Naive thymus-derived CD4-positive, alpha-beta T cell (primary cell): ENCODE measurements at regions not wholly inside any gene's neighbourhood (a gene's known extent, or its start where the extent isn't known, plus 50 kb on each side); places are given as distances from the start of the nearest gene placed in this dataset.
"Not testable (repeated sequence)": the region's sequence is repeated elsewhere in the genome, so short reads cannot be mapped to it uniquely, and the experiment has no call there.

Experiments used
- ATAC-seq: fragments of 150-1000 bp; cut with Tn5 transposase; 2 replicates; pipeline ENCODE4 v1.10.0; 2021; ENCODE audit warnings: mild to moderate bottlenecking, moderate library complexity
- CTCF ChIA-PET: fragments of 350-600 bp; sonication (Branson Sonifier 250); formaldehyde crosslinking; loops from one replicate; lab custom pipeline; 2021; ENCODE audit warnings: antibody characterized with exemption; lab: Charles Lee
- POLR2A ChIA-PET: fragments of 350-600 bp; sonication (Branson Sonifier 250); formaldehyde crosslinking; loops from one replicate; lab custom pipeline; 2021; ENCODE audit warnings: antibody characterized with exemption, inconsistent platforms; lab: Charles Lee
- DNase-seq, 9 donors: peaks; one replicate each; pipeline versions ENCODE4 v3.0.0 to v3.0.0-alpha.2; 2020 to 2022; ENCODE audit warnings: mixed read lengths in 1 of 9
- H3K27ac ChIP-seq: one replicate; pipeline ENCODE4 v1.7.0; 2013; ENCODE audit warnings: mild to moderate bottlenecking, low read depth, low read length, moderate library complexity
- H3K27me3 ChIP-seq, 2 donors: one replicate each; pipeline ENCODE4 v1.7.0; 2013; ENCODE audit warnings: low read length in 2 of 2, mild to moderate bottlenecking in 2 of 2, moderate library complexity in 2 of 2; ENCODE audit not compliant: control insufficient read depth in 2 of 2, insufficient read depth in 2 of 2
- H3K36me3 ChIP-seq, 3 experiments: 1 replicate in 2 of 3; 2 replicates in 1 of 3; pipeline ENCODE4 v1.7.0; 2013; ENCODE audit warnings: low read length in 3 of 3, mild to moderate bottlenecking in 3 of 3, moderate library complexity in 1 of 3; ENCODE audit not compliant: insufficient read depth in 3 of 3, control insufficient read depth in 2 of 3
- H3K4me1 ChIP-seq, 2 donors: one replicate each; pipeline ENCODE4 v1.7.0; 2013; ENCODE audit warnings: low read length in 2 of 2, mild to moderate bottlenecking in 2 of 2, moderate library complexity in 1 of 2; ENCODE audit not compliant: control insufficient read depth in 2 of 2, insufficient read depth in 2 of 2
- H3K4me3 ChIP-seq: 2 replicates; pipeline ENCODE4 v1.7.0; 2013; ENCODE audit warnings: mild to moderate bottlenecking, low read length
- H3K9me3 ChIP-seq, 3 experiments: 1 replicate in 2 of 3; 2 replicates in 1 of 3; pipeline ENCODE4 v1.7.0; 2013; ENCODE audit warnings: low read length in 3 of 3; ENCODE audit not compliant: control insufficient read depth in 2 of 3
- H3K27ac Mint-ChIP-seq, 9 donors: one replicate each; pipeline ENCODE4 v1.8.0; 2020 to 2022; ENCODE audit warnings: mixed read lengths in 9 of 9, mild to moderate bottlenecking in 8 of 9, moderate library complexity in 5 of 9, inconsistent platforms in 2 of 9
- H3K27me3 Mint-ChIP-seq, 5 donors: one replicate each; pipeline ENCODE4 v1.8.0; 2021 to 2022; ENCODE audit warnings: mixed read lengths in 5 of 5, mild to moderate bottlenecking in 1 of 5
- H3K36me3 Mint-ChIP-seq, 5 donors: one replicate each; pipeline ENCODE4 v1.8.0; 2020 to 2022; ENCODE audit warnings: mixed read lengths in 5 of 5, mild to moderate bottlenecking in 3 of 5, inconsistent platforms in 1 of 5
- H3K4me1 Mint-ChIP-seq, 7 donors: one replicate each; pipeline ENCODE4 v1.8.0; 2020 to 2022; ENCODE audit warnings: mixed read lengths in 7 of 7, mild to moderate bottlenecking in 3 of 7, inconsistent platforms in 1 of 7
- H3K4me3 Mint-ChIP-seq, 10 donors: one replicate each; pipeline ENCODE4 v1.8.0; 2020 to 2022; ENCODE audit warnings: mild to moderate bottlenecking in 10 of 10, mixed read lengths in 10 of 10, moderate library complexity in 6 of 10, inconsistent platforms in 2 of 10
- H3K9me3 Mint-ChIP-seq, 11 donors: one replicate each; pipeline ENCODE4 v1.8.0; 2020 to 2022; ENCODE audit warnings: mixed read lengths in 11 of 11, mild to moderate bottlenecking in 4 of 11, inconsistent platforms in 1 of 11, moderate library complexity in 1 of 11
- intact Hi-C, 2 donors: fragments of 100-400 bp; cut with micrococcal nuclease; formaldehyde crosslinking; loops; one replicate each; pipeline ENCODE4 v1.15.1; 2023

GRCh38 chr17:77087650-77088454 lies 52.9 kb upstream of the SEC14L1 start:
- Mint-ChIP-seq H3K4me1 (peaks cover 29 to 58% (median 49%) of the 10 kb centered on the region in 7 donors), H3K4me3 (peak overlapping the region; percentile 89 to 100 (median 97)), H3K9me3 (no peaks in the 10 kb centered on the region), H3K27ac (peak overlapping the region; percentile 91 to 100 (median 98)), H3K27me3 (peaks cover 0 to 6% (median 0%) of the 10 kb centered on the region in 5 donors), H3K36me3 (peaks cover 3 to 26% (median 17%) of the 10 kb centered on the region in 5 donors)
- Histone ChIP-seq H3K4me3 (peak overlapping the region; percentile 62), H3K4me1 (peaks cover 23 to 31% of the 10 kb centered on the region in 2 donors), H3K27ac (peak overlapping the region; percentile 89), H3K36me3 (peaks cover under 1 to 21% (median 3%) of the 10 kb centered on the region in 3 experiments), H3K9me3 (no peaks in the 10 kb centered on the region), H3K27me3 (no peaks in the 10 kb centered on the region)
- intact Hi-C loops = loop anchor here (1.0 to 5.0 kb wide), 5 partner anchors 52 to 636 kb away; partner anchors contain the start of genes SEC14L1 (in 2 of the 2), JMJD6 (in 1 of the 2), METTL23 (in 1 of the 2) and MFSD11 (in 1 of the 2)
- DNase-seq (no peak), ATAC-seq (no peak)
- ChIA-PET CTCF (interaction anchor here (0.8 to 2.4 kb wide), 8 partner anchors 14 to 160 kb away, joined by 3 to 9 read pairs (median 4); partner anchors contain the start of gene SEC14L1), POLR2A (interaction anchor here (0.6 to 3.7 kb wide), 14 partner anchors 11 to 870 kb away, joined by 3 to 25 read pairs (median 4); partner anchors contain the start of genes SEC14L1, SRSF2 and TNRC6C)

DNA sequence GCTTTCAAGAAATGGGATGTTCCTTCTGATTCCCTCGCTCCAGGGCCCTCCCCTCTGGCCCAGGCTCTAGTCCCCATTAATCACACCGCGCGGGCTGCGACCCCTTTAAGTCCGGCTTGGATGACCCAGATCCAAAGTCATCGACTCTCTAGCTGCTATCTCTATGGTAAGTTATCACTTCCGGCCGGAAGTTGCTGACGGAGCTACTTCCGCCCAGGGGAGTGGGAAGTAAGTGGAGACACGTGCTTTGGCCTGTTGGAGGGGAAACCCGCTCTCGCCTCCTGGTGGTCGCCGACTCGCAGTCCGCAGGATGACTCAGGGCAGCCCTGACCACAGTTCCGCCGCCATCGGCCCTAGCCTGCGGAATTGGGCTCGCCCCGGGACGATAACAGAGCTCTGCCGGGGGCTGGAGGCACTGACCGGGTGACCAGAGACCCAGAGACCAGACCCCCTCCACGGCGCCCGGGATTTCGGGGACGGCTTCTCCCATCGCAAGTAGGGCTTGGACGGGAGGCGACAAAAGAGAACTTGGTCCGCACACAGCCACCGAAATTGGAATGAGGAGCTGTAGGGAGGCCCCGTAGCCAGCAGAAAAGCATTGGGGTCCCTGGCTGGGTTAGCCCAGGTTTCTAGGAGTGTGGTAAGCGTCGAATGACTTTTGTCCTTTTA lies 52.2 kb upstream of the SEC14L1 start:
- peaks cover 23 to 31% of the 10 kb centered on the region in 2 donors for H3K4me1 ChIP-seq
- DNase-seq (peak; percentile 61 to 86 (median 84)), ATAC-seq (peak; percentile 96)
- H3K4me1 Mint-ChIP-seq = peaks cover 29 to 63% (median 51%) of the 10 kb centered on the region in 7 donors
- H3K36me3 ChIP-seq = peaks cover 3 to 28% (median 8%) of the 10 kb centered on the region in 3 experiments
- intact Hi-C loops = loop anchor here (1.0 to 5.0 kb wide), 4 partner anchors 52 to 636 kb away; partner anchors contain the start of genes SEC14L1 (in 2 of the 2), JMJD6 (in 1 of the 2), METTL23 (in 1 of the 2) and MFSD11 (in 1 of the 2)
- peak overlapping the region; percentile 89 for H3K27ac ChIP-seq
- no peaks in the 10 kb centered on the region for H3K9me3 ChIP-seq
- peak overlapping the region; percentile 62 for H3K4me3 ChIP-seq
- H3K4me3 Mint-ChIP-seq = peak overlapping the region; percentile 89 to 100 (median 97)
- POLR2A ChIA-PET = interaction anchor here (0.6 to 3.7 kb wide), 16 partner anchors 10 to 870 kb away, joined by 3 to 25 read pairs (median 4); partner anchors contain the start of genes JMJD6, SEC14L1, SRSF2 and TNRC6C
- peaks cover 0 to 6% (median 0%) of the 10 kb centered on the region in 5 donors for H3K27me3 Mint-ChIP-seq
- H3K27ac Mint-ChIP-seq = peak overlapping the region; percentile 91 to 100 (median 98)
- no peaks in the 10 kb centered on the region for H3K27me3 ChIP-seq
- CTCF ChIA-PET = interaction anchor here (0.6 to 1.8 kb wide), 8 partner anchors 13 to 336 kb away, joined by 3 to 9 read pairs (median 3); no protein-coding TSS in a partner anchor
- peaks cover 3 to 31% (median 24%) of the 10 kb centered on the region in 5 donors for H3K36me3 Mint-ChIP-seq
- no peaks in the 10 kb centered on the region for H3K9me3 Mint-ChIP-seq

DNA sequence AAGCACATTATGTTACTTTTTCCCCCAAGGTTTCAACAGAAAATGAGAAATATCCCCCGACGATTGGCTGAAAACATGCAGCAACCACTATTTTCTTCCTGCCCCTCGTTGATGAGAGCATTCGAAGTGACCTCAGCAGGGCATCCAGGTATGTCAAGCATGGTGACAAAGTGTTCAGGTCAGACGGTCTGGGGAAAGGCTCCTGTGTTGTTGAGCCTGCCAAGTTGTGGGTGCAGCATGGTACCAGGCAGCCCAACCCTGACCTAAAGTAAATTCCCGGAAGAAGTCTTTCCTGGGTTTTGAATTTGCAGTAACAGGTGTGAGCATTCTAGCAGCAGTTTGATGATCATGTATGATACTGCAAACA lies 51.7 kb upstream of the SEC14L1 start:
- Mint-ChIP-seq H3K36me3 (peaks cover 3 to 34% (median 24%) of the 10 kb centered on the region in 5 donors), H3K4me3 (peak overlapping the region; percentile 89 to 100 (median 97)), H3K9me3 (no peaks in the 10 kb centered on the region), H3K27ac (peak overlapping the region; percentile 91 to 100 (median 98)), H3K4me1 (peaks cover 29 to 63% (median 54%) of the 10 kb centered on the region in 7 donors), H3K27me3 (peaks cover 0 to 6% (median 0%) of the 10 kb centered on the region in 5 donors)
- H3K4me3 ChIP-seq = peak overlapping the region; percentile 62
- peaks cover 3 to 33% (median 10%) of the 10 kb centered on the region in 3 experiments for H3K36me3 ChIP-seq
- POLR2A ChIA-PET = interaction anchor here (0.6 to 3.7 kb wide), 13 partner anchors 10 to 1162 kb away, joined by 3 to 25 read pairs (median 5); partner anchors contain the start of genes JMJD6, SEC14L1, SRSF2 and TNRC6C
- no peak for ATAC-seq
- H3K4me1 ChIP-seq = peaks cover 23 to 31% of the 10 kb centered on the region in 2 donors
- peak overlapping the region; percentile 89 for H3K27ac ChIP-seq
- H3K27me3 ChIP-seq = no peaks in the 10 kb centered on the region
- intact Hi-C loops = loop anchor here (2.0 to 5.0 kb wide), 3 partner anchors 352 to 637 kb away; partner anchors contain the start of genes JMJD6 (in 1 of the 2), METTL23 (in 1 of the 2), MFSD11 (in 1 of the 2) and SRSF2 (in 1 of the 2)
- no peaks in the 10 kb centered on the region for H3K9me3 ChIP-seq
- CTCF ChIA-PET = interaction anchor here (0.6 to 1.8 kb wide), 6 partner anchors 40 to 337 kb away, joined by 3 to 9 read pairs (median 4); no protein-coding TSS in a partner anchor
- DNase-seq = no peak

DNA sequence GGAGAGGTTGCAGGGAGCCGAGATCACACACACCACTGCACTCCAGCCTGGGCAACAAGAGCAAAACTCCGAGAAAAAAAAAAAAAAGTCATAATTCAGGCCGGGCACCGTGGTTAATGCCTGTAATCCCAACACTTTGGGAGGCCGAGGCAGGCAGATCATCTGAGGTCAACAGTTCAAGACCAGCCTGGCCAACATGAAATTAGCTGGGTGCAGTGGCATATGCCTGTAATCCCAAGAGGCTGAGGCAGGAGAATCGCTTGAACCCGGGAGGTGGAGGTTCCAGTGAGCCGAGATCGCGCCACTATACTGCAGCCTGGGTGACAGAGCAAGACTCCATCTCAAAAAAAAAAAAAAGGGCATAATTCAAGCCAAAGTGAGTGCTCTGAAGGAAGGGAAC lies 50.8 kb upstream of the SEC14L1 start:
- CTCF ChIA-PET = interaction anchor here (0.6 kb wide), 1 partner anchor 933 kb away, joined by 6 read pairs; no protein-coding TSS in a partner anchor
- not testable (repeated sequence) for H3K4me3 ChIP-seq, H3K27me3 ChIP-seq, ATAC-seq, H3K9me3 Mint-ChIP-seq, H3K27me3 Mint-ChIP-seq, DNase-seq, H3K27ac ChIP-seq, H3K9me3 ChIP-seq
- H3K36me3 Mint-ChIP-seq = peaks cover 3 to 35% (median 26%) of the 10 kb centered on the region in 5 donors
- intact Hi-C loops = loop anchor here (2.0 to 5.0 kb wide), 3 partner anchors 353 to 638 kb away; partner anchors contain the start of genes JMJD6 (in 1 of the 2), METTL23 (in 1 of the 2), MFSD11 (in 1 of the 2) and SRSF2 (in 1 of the 2)
- H3K4me3 Mint-ChIP-seq = peak overlapping the region; percentile 44 to 100 (median 96)
- H3K27ac Mint-ChIP-seq = peak overlapping the region in 8 of 9 donors; percentile 28 to 99 (median 84)
- peaks cover 23 to 31% of the 10 kb centered on the region in 2 donors for H3K4me1 ChIP-seq
- peaks cover 6 to 42% (median 10%) of the 10 kb centered on the region in 3 experiments for H3K36me3 ChIP-seq
- POLR2A ChIA-PET = interaction anchor here (0.7 to 1.8 kb wide), 4 partner anchors 9 to 1161 kb away, joined by 3 to 7 read pairs (median 4); partner anchors contain the start of gene SRSF2
- peaks cover 30 to 63% (median 56%) of the 10 kb centered on the region in 7 donors for H3K4me1 Mint-ChIP-seq

DNA sequence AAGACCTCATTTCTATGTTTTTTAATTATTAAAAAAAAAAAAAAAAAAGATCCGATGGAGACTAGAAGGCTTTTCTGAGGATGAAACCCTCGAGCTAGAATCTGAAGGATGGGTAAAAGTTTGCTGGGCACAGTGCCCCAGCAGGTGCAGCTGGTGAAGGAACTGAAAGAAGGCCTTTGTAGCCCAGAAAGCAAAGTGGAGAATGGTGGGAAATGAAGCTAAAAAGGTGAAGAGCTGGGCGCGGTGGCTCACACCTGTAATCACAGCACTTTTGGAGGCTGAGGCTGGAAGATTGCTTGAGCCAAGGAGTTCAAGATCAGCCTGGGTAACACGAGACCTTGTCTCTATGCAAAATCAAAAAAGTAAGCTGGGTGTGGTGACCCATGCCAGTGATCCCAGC lies 50.3 kb upstream of the SEC14L1 start:
- ATAC-seq (no peak), DNase-seq (no peak)
- peaks cover 10 to 47% (median 11%) of the 10 kb centered on the region in 3 experiments for H3K36me3 ChIP-seq
- no peaks in the 10 kb centered on the region for H3K9me3 Mint-ChIP-seq
- peak overlapping the region; percentile 40 to 100 (median 77) for H3K4me3 Mint-ChIP-seq
- H3K27me3 ChIP-seq = no peaks in the 10 kb centered on the region
- H3K27ac Mint-ChIP-seq = peak overlapping the region in 6 of 9 donors; percentile 28 to 99 (median 72)
- peaks cover 0 to 2% (median 0%) of the 10 kb centered on the region in 5 donors for H3K27me3 Mint-ChIP-seq
- CTCF ChIA-PET = interaction anchor here (0.6 kb wide), 1 partner anchor 933 kb away, joined by 6 read pairs; no protein-coding TSS in a partner anchor
- H3K36me3 Mint-ChIP-seq = peaks cover 3 to 35% (median 28%) of the 10 kb centered on the region in 5 donors
- H3K4me3 ChIP-seq = no peak overlapping the region
- H3K9me3 ChIP-seq = no peaks in the 10 kb centered on the region
- no peak overlapping the region for H3K27ac ChIP-seq
- H3K4me1 Mint-ChIP-seq = peaks cover 30 to 63% (median 56%) of the 10 kb centered on the region in 7 donors
- H3K4me1 ChIP-seq = peaks cover 23 to 31% of the 10 kb centered on the region in 2 donors
- intact Hi-C loops = no loop called here
- POLR2A ChIA-PET = interaction anchor here (0.7 to 1.3 kb wide), 3 partner anchors 8 to 363 kb away, joined by 3 to 6 read pairs (median 5); no protein-coding TSS in a partner anchor
